Endodermal cell (in vitro differentiated cells): ENCODE measurements at regions not wholly inside any gene's neighbourhood (a gene's known extent, or its start where the extent isn't known, plus 50 kb on each side); places are given as distances from the start of the nearest gene placed in this dataset.

Source experiments
- DNase-seq: peaks from one replicate; pipeline ENCODE4 v3.0.0-alpha.2; 2017
- H3K27ac ChIP-seq: 2 replicates; pipeline ENCODE4 v1.5.1; 2013; ENCODE audit warnings: mild to moderate bottlenecking, low read depth, low read length, moderate library complexity
- H3K27me3 ChIP-seq: 2 replicates; pipeline ENCODE4 v1.6.1; 2013; ENCODE audit warnings: mild to moderate bottlenecking, low read length, moderate library complexity; ENCODE audit not compliant: insufficient read depth, control insufficient read depth, poor library complexity, severe bottlenecking
- H3K36me3 ChIP-seq: 2 replicates; pipeline ENCODE4 v1.7.0; 2013; ENCODE audit warnings: mild to moderate bottlenecking, low read length, moderate library complexity; ENCODE audit not compliant: control insufficient read depth, insufficient read depth
- H3K4me1 ChIP-seq: one replicate; pipeline ENCODE4 v1.7.0; 2013; ENCODE audit warnings: low read length; ENCODE audit not compliant: control insufficient read depth, insufficient read depth
- H3K4me3 ChIP-seq: 2 replicates; pipeline ENCODE4 v1.5.1; 2013; ENCODE audit warnings: mild to moderate bottlenecking, low read length, moderate library complexity
- H3K9ac ChIP-seq: 2 replicates; pipeline ENCODE4 v1.6.1; 2013; ENCODE audit warnings: mild to moderate bottlenecking, low read length, moderate library complexity; ENCODE audit not compliant: poor library complexity, severe bottlenecking; ENCODE audit errors: extremely low read depth
- H3K9me3 ChIP-seq: 2 replicates; pipeline ENCODE4 v1.6.1; 2013; ENCODE audit warnings: mild to moderate bottlenecking, low read length, moderate library complexity; ENCODE audit not compliant: control insufficient read depth
- H3K27ac Mint-ChIP-seq: 2 replicates; pipeline ENCODE4 v1.8.0; 2020; ENCODE audit warnings: mixed read lengths
- H3K27me3 Mint-ChIP-seq: 2 replicates; pipeline ENCODE4 v1.8.0; 2021; ENCODE audit warnings: mild to moderate bottlenecking, mixed read lengths; ENCODE audit not compliant: insufficient read depth
- H3K36me3 Mint-ChIP-seq: 2 replicates; pipeline ENCODE4 v1.8.0; 2020; ENCODE audit warnings: low read depth, mixed read lengths
- H3K4me1 Mint-ChIP-seq: 2 replicates; pipeline ENCODE4 v1.8.0; 2020; ENCODE audit warnings: mixed read lengths
- H3K4me3 Mint-ChIP-seq: 2 replicates; pipeline ENCODE4 v1.8.0; 2020; ENCODE audit warnings: mild to moderate bottlenecking, moderate library complexity, mixed read lengths
- H3K9me3 Mint-ChIP-seq: 2 replicates; pipeline ENCODE4 v1.8.0; 2020; ENCODE audit warnings: mild to moderate bottlenecking, mixed read lengths
- CTCF ChIP-seq: fragments of 200-600 bp; sonication (generic); conservative IDR thresholded peaks from 2 replicates; pipeline ENCODE4 v1.5.0; 2021; ENCODE audit warnings: antibody characterized with exemption, mild to moderate bottlenecking
- WGBS, 2 experiments: methylation state at CpG; one replicate each; pipeline versions ENCODE4 v1.1.5 to v1.1.7; 2013; ENCODE audit warnings: missing lambda C conversion rate in 2 of 2, mixed read lengths in 1 of 2; ENCODE audit not compliant: insufficient coverage in 1 of 2, insufficient read length in 1 of 2; 5-methylcytosine and 5-hydroxymethylcytosine counted together

DNA sequence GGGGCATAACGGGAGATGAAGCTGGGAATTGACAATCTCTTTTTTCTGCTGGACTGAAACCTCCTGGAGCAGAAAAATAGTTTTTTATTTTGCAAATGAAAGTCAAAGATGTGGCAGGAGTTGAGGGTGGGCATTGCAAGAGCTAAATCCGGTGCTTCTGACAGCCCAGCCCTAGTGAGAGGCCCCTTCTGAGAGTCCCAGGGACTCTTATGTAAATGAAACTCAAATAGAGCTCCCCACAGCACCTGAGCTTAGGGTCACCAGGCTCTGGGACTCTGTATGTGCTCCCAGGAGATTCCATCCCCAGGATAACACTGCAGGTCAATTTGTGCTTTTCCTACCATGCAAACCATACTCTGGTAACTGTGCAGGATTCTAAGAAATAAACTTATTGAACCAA is 192.8 kb downstream of the ANKRD30B start:
- H3K4me1 ChIP-seq: no peaks in the 10 kb centered on the region
- no peak for TF ChIP-seq CTCF
- no peaks in the 10 kb centered on the region for H3K4me1 Mint-ChIP-seq
- H3K27ac ChIP-seq: no peak overlapping the region
- H3K9ac ChIP-seq: no peak overlapping the region
- no peaks in the 10 kb centered on the region for H3K27me3 Mint-ChIP-seq
- H3K36me3 Mint-ChIP-seq: no peaks in the 10 kb centered on the region
- peaks cover 42% of the 10 kb centered on the region for H3K9me3 ChIP-seq
- H3K4me3 Mint-ChIP-seq: no peak overlapping the region
- H3K4me3 ChIP-seq: no peak overlapping the region
- no peaks in the 10 kb centered on the region for H3K36me3 ChIP-seq
- WGBS, 2 experiments: 30 to 38% methylated on average over 2 of the region's 2 CpGs
- H3K27ac Mint-ChIP-seq: no peak overlapping the region
- no peak for DNase-seq
- H3K9me3 Mint-ChIP-seq: peaks cover 93% of the 10 kb centered on the region
- no peaks in the 10 kb centered on the region for H3K27me3 ChIP-seq

DNA sequence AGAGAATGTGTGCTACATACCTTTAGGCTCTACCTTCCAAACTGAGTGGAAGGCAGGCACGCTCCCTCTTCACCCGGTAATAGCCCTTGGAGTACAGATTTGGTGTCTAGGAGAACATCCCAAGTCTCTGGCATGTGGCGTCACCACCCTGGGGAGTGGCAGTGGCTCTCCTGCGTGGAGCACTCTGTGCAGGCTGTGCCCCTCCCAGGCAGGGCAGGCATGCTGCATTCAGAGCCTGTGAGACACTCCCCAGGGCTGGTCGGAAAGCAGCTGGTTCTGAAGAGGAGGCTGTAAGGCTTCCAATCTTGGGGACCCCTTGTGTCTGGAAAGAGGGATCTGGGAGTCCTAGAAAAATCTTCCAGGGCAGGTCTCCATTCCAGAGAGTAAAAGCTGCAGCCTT is 193.3 kb downstream of the ANKRD30B start:
- Histone ChIP-seq H3K4me1 (no peaks in the 10 kb centered on the region), H3K9ac (no peak overlapping the region), H3K9me3 (peaks cover 40% of the 10 kb centered on the region), H3K27me3 (no peaks in the 10 kb centered on the region), H3K27ac (no peak overlapping the region), H3K4me3 (no peak overlapping the region), H3K36me3 (no peaks in the 10 kb centered on the region)
- peaks cover 93% of the 10 kb centered on the region for H3K9me3 Mint-ChIP-seq
- no peaks in the 10 kb centered on the region for H3K36me3 Mint-ChIP-seq
- TF ChIP-seq CTCF: no peak
- no peaks in the 10 kb centered on the region for H3K4me1 Mint-ChIP-seq
- WGBS, 2 experiments: 57 to 66% methylated on average over 4 to 5 of the region's 5 CpGs
- no peak for DNase-seq
- no peak overlapping the region for H3K27ac Mint-ChIP-seq
- no peak overlapping the region for H3K4me3 Mint-ChIP-seq
- H3K27me3 Mint-ChIP-seq: no peaks in the 10 kb centered on the region

DNA sequence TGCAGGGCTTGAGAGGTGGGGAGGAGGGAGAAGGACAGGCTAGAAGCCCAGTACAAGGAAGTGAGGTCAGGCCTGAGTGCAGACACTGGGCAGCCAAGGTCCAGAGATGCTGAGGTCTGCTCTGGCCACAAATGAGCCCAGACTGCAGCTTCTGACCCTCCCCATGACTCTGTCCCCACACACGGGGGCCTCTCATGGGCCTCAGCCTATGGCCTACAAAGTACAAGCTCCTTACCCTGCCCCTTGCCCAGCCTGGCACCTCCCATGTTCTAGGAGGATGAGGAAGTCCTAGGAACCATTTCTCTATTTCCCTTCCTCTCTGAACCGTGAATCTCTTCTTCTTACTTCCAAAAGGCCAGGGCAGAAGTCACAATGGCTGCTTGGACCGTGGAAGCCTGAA is 193.8 kb downstream of the ANKRD30B start:
- Histone ChIP-seq H3K9me3 (peaks cover 40% of the 10 kb centered on the region), H3K27me3 (no peaks in the 10 kb centered on the region), H3K4me1 (no peaks in the 10 kb centered on the region), H3K27ac (no peak overlapping the region), H3K4me3 (no peak overlapping the region), H3K36me3 (no peaks in the 10 kb centered on the region), H3K9ac (no peak overlapping the region)
- H3K36me3 Mint-ChIP-seq: no peaks in the 10 kb centered on the region
- H3K4me1 Mint-ChIP-seq: no peaks in the 10 kb centered on the region
- H3K4me3 Mint-ChIP-seq: no peak overlapping the region
- no peak for DNase-seq
- no peak overlapping the region for H3K27ac Mint-ChIP-seq
- TF ChIP-seq CTCF: no peak
- H3K27me3 Mint-ChIP-seq: no peaks in the 10 kb centered on the region
- peaks cover 93% of the 10 kb centered on the region for H3K9me3 Mint-ChIP-seq
- WGBS, 2 experiments: 42 to 50% methylated on average over 1 to 3 of the region's 3 CpGs
